Neural cell (in vitro differentiated cells): ENCODE measurements at regions not wholly inside any gene's neighbourhood (a gene's known extent, or its start where the extent isn't known, plus 50 kb on each side); places are given as distances from the start of the nearest gene placed in this dataset.

Source experiments
- H2AFZ ChIP-seq: fragments of 200-600, 300-800 bp; sonication (generic), shearing (Covaris generic); 2 replicates; pipeline ENCODE4 v1.6.0; 2014; ENCODE audit warnings: low read depth, mild to moderate bottlenecking, antibody characterized with exemption, low read length, moderate library complexity
- H3F3A ChIP-seq: fragments of 200-600 bp; shearing (Covaris generic); 2 replicates; pipeline ENCODE4 v1.6.1; 2016; ENCODE audit warnings: mild to moderate bottlenecking, moderate library complexity, mixed read lengths, antibody characterized with exemption, low read length; ENCODE audit not compliant: insufficient read depth, poor library complexity, severe bottlenecking
- H3K27ac ChIP-seq: fragments of 200-600, 300-800 bp; sonication (generic), shearing (Covaris generic); 2 replicates; pipeline ENCODE4 v1.5.1; 2014; ENCODE audit warnings: mild to moderate bottlenecking, low read length, moderate library complexity
- H3K27me3 ChIP-seq: fragments of 300-800, 200-600 bp; sonication (generic), shearing (Covaris generic); 2 replicates; pipeline ENCODE4 v1.6.0; 2014; ENCODE audit warnings: mild to moderate bottlenecking, low read depth, low read length, moderate library complexity; ENCODE audit not compliant: insufficient read depth
- H3K36me3 ChIP-seq: fragments of 300-800, 200-600 bp; sonication (generic), shearing (Covaris generic); 2 replicates; pipeline ENCODE4 v1.5.1; 2014; ENCODE audit warnings: mild to moderate bottlenecking, antibody characterized with exemption, low read length, moderate library complexity; ENCODE audit not compliant: insufficient read depth
- H3K4me2 ChIP-seq: fragments of 300-800, 200-600 bp; sonication (generic), shearing (Covaris generic); 2 replicates; pipeline ENCODE4 v1.6.0; 2014; ENCODE audit warnings: mild to moderate bottlenecking, low read length
- H3K4me3 ChIP-seq: fragments of 300-800, 200-600 bp; sonication (generic), shearing (Covaris generic); 2 replicates; pipeline ENCODE4 v1.5.1; 2014; ENCODE audit warnings: mild to moderate bottlenecking, low read length, moderate library complexity
- H3K79me2 ChIP-seq: fragments of 200-600 bp; shearing (Covaris generic); replicated peaks from 2 replicates; pipeline ENCODE4 v1.6.0; 2014; ENCODE audit warnings: mild to moderate bottlenecking, low read length, moderate library complexity; ENCODE audit not compliant: insufficient read depth
- H3K9ac ChIP-seq: fragments of 300-800, 200-600 bp; sonication (generic), shearing (Covaris generic); 2 replicates; pipeline ENCODE4 v1.6.1; 2016; ENCODE audit warnings: mild to moderate bottlenecking, low read length, mixed read lengths
- H3K9me2 ChIP-seq: fragments of 200-600 bp; shearing (Covaris generic); 2 replicates; pipeline ENCODE4 v1.6.1; 2016; ENCODE audit warnings: mild to moderate bottlenecking, low read length, mixed read lengths; ENCODE audit not compliant: insufficient read depth
- H3K9me3 ChIP-seq: fragments of 200-600, 300-800 bp; sonication (generic), shearing (Covaris generic); 2 replicates; pipeline ENCODE4 v1.6.1; 2016; ENCODE audit warnings: mild to moderate bottlenecking, mixed run types, low read length, moderate library complexity, mixed read lengths
- H4K20me1 ChIP-seq: fragments of 200-600 bp; shearing (Covaris generic); 2 replicates; pipeline ENCODE4 v1.6.1; 2016; ENCODE audit warnings: mild to moderate bottlenecking, mixed run types; ENCODE audit not compliant: insufficient read depth
- EP300 ChIP-seq: fragments of 450-650 bp; conservative IDR thresholded peaks from 2 replicates; pipeline ENCODE4 v1.6.1; 2014; ENCODE audit warnings: antibody characterized with exemption, mild to moderate bottlenecking, moderate library complexity; ENCODE audit not compliant: poor library complexity, severe bottlenecking
- EZH2 ChIP-seq: fragments of 200-600, 300-800 bp; shearing (Covaris generic), sonication (generic); IDR thresholded peaks from 2 replicates; pipeline ENCODE4 v1.6.1; 2014; ENCODE audit warnings: antibody characterized with exemption, low read length, borderline replicate concordance, mild to moderate bottlenecking; ENCODE audit not compliant: insufficient read depth, poor library complexity, severe bottlenecking
- MXI1 ChIP-seq: fragments of 450-650 bp; conservative IDR thresholded peaks from 2 replicates; pipeline ENCODE4 v1.6.1; 2014; ENCODE audit warnings: antibody characterized with exemption, mild to moderate bottlenecking; ENCODE audit not compliant: poor library complexity, severe bottlenecking
- POLR2AphosphoS5 ChIP-seq: IDR thresholded peaks from 2 replicates; pipeline ENCODE4 v1.6.1; 2012
- RAD21 ChIP-seq: fragments of 450-650 bp; conservative IDR thresholded peaks from 2 replicates; pipeline ENCODE4 v1.6.1; 2014; ENCODE audit warnings: antibody characterized with exemption, mild to moderate bottlenecking, moderate library complexity
- SMC3 ChIP-seq: fragments of 450-650 bp; conservative IDR thresholded peaks from 2 replicates; pipeline ENCODE4 v1.6.1; 2014; ENCODE audit warnings: antibody characterized with exemption, mild to moderate bottlenecking, moderate library complexity; ENCODE audit not compliant: poor library complexity
- TAF1 ChIP-seq: IDR thresholded peaks from 2 replicates; pipeline ENCODE4 v1.6.1; 2012; ENCODE audit warnings: low read depth
- TF ChIP-seq, protein P1 (sequence below): IDR thresholded peaks from 2 replicates; pipeline ENCODE4 v1.6.1; 2012; ENCODE audit warnings: borderline replicate concordance
- TF ChIP-seq, protein P2 (sequence below): fragments of 450-650 bp; IDR thresholded peaks from 2 replicates; pipeline ENCODE4 v1.5.1; 2014; ENCODE audit warnings: antibody characterized with exemption, mild to moderate bottlenecking, moderate library complexity; ENCODE audit not compliant: poor library complexity, severe bottlenecking

GRCh38 chr7:109967406-109967805, 1123.5 kb upstream of the LRRN3 start:
- Histone ChIP-seq H3K36me3 (no peaks in the 10 kb centered on the region), H3K9ac (no peak overlapping the region), H3K79me2 (no peaks in the 10 kb centered on the region), H3K27ac (no peak overlapping the region), H3K27me3 (no peaks in the 10 kb centered on the region), H4K20me1 (no peaks in the 10 kb centered on the region), H3F3A (no peaks in the 10 kb centered on the region), H3K9me2 (no peaks in the 10 kb centered on the region), H3K9me3 (no peaks in the 10 kb centered on the region), H3K4me3 (no peak overlapping the region), H3K4me2 (no peak overlapping the region), H2AFZ (no peak overlapping the region)
- TF ChIP-seq EP300 (no peak), RAD21 (no peak), TAF1 (no peak), SMC3 (no peak), POLR2AphosphoS5 (no peak), EZH2 (no peak)
- TF ChIP-seq, protein P1, sequence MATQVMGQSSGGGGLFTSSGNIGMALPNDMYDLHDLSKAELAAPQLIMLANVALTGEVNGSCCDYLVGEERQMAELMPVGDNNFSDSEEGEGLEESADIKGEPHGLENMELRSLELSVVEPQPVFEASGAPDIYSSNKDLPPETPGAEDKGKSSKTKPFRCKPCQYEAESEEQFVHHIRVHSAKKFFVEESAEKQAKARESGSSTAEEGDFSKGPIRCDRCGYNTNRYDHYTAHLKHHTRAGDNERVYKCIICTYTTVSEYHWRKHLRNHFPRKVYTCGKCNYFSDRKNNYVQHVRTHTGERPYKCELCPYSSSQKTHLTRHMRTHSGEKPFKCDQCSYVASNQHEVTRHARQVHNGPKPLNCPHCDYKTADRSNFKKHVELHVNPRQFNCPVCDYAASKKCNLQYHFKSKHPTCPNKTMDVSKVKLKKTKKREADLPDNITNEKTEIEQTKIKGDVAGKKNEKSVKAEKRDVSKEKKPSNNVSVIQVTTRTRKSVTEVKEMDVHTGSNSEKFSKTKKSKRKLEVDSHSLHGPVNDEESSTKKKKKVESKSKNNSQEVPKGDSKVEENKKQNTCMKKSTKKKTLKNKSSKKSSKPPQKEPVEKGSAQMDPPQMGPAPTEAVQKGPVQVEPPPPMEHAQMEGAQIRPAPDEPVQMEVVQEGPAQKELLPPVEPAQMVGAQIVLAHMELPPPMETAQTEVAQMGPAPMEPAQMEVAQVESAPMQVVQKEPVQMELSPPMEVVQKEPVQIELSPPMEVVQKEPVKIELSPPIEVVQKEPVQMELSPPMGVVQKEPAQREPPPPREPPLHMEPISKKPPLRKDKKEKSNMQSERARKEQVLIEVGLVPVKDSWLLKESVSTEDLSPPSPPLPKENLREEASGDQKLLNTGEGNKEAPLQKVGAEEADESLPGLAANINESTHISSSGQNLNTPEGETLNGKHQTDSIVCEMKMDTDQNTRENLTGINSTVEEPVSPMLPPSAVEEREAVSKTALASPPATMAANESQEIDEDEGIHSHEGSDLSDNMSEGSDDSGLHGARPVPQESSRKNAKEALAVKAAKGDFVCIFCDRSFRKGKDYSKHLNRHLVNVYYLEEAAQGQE, result no peak
- TF ChIP-seq, protein P2, sequence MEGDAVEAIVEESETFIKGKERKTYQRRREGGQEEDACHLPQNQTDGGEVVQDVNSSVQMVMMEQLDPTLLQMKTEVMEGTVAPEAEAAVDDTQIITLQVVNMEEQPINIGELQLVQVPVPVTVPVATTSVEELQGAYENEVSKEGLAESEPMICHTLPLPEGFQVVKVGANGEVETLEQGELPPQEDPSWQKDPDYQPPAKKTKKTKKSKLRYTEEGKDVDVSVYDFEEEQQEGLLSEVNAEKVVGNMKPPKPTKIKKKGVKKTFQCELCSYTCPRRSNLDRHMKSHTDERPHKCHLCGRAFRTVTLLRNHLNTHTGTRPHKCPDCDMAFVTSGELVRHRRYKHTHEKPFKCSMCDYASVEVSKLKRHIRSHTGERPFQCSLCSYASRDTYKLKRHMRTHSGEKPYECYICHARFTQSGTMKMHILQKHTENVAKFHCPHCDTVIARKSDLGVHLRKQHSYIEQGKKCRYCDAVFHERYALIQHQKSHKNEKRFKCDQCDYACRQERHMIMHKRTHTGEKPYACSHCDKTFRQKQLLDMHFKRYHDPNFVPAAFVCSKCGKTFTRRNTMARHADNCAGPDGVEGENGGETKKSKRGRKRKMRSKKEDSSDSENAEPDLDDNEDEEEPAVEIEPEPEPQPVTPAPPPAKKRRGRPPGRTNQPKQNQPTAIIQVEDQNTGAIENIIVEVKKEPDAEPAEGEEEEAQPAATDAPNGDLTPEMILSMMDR, result no peak

GRCh38 chr7:109983618-109984017, 1107.3 kb upstream of the LRRN3 start:
- no peak for TF ChIP-seq EZH2
- no peak for TF ChIP-seq SMC3
- no peak for TF ChIP-seq RAD21
- TF ChIP-seq, protein P1, result no peak
- TF ChIP-seq MXI1, result no peak
- no peak for TF ChIP-seq EP300
- TF ChIP-seq, protein P2, result no peak
- no peak for TF ChIP-seq POLR2AphosphoS5
- no peak for TF ChIP-seq TAF1
- Histone ChIP-seq H3K27me3 (no peaks in the 10 kb centered on the region), H3K27ac (no peak overlapping the region), H3K4me2 (no peak overlapping the region), H3K79me2 (no peaks in the 10 kb centered on the region), H2AFZ (no peak overlapping the region), H3F3A (no peaks in the 10 kb centered on the region), H4K20me1 (no peaks in the 10 kb centered on the region), H3K4me3 (no peak overlapping the region), H3K9me3 (no peaks in the 10 kb centered on the region), H3K36me3 (no peaks in the 10 kb centered on the region), H3K9ac (no peak overlapping the region), H3K9me2 (no peaks in the 10 kb centered on the region)
